SU-DHL-6 (cell line): ENCODE measurements at regions not wholly inside any gene's neighbourhood (a gene's known extent, or its start where the extent isn't known, plus 50 kb on each side); places are given as distances from the start of the nearest gene placed in this dataset.

Experiments used
- H2AFZ ChIP-seq: fragments of 200-600 bp; sonication (generic); 2 replicates; pipeline ENCODE4 v1.6.1; 2014; ENCODE audit warnings: low read depth, mild to moderate bottlenecking, moderate library complexity, mixed read lengths, antibody characterized with exemption, low read length; ENCODE audit not compliant: severe bottlenecking
- H3F3A ChIP-seq: fragments of 200-600 bp; shearing (Covaris generic); 2 replicates; pipeline ENCODE4 v1.6.0; 2016; ENCODE audit warnings: antibody characterized with exemption, mild to moderate bottlenecking; ENCODE audit not compliant: insufficient read depth
- H3K27ac ChIP-seq: fragments of 200-600 bp; sonication (generic); 2 replicates; pipeline ENCODE4 v1.5.1; 2016; ENCODE audit warnings: low read depth, mild to moderate bottlenecking, low read length, moderate library complexity, mixed read lengths
- H3K27me3 ChIP-seq: fragments of 200-600 bp; sonication (generic), shearing (Covaris generic); 2 replicates; pipeline ENCODE4 v1.6.0; 2014; ENCODE audit warnings: mild to moderate bottlenecking, low read length
- H3K36me3 ChIP-seq: fragments of 200-600 bp; sonication (generic); 2 replicates; pipeline ENCODE4 v1.6.1; 2014; ENCODE audit warnings: mild to moderate bottlenecking, low read length, mixed read lengths
- H3K4me2 ChIP-seq: fragments of 300-600, 200-600 bp; shearing (Covaris generic), sonication (generic); 2 replicates; pipeline ENCODE4 v1.6.0; 2014; ENCODE audit warnings: low read length, low read depth, mild to moderate bottlenecking; ENCODE audit not compliant: poor library complexity, severe bottlenecking
- H3K4me3 ChIP-seq: fragments of 200-600 bp; sonication (generic); 2 replicates; pipeline ENCODE4 v1.5.1; 2014; ENCODE audit warnings: antibody characterized with exemption, low read length, mild to moderate bottlenecking, mixed read lengths; ENCODE audit not compliant: insufficient read depth, poor library complexity, severe bottlenecking
- H3K79me2 ChIP-seq: fragments of 200-600 bp; sonication (generic); 2 replicates; pipeline ENCODE4 v1.6.1; 2014; ENCODE audit warnings: mild to moderate bottlenecking, low read length, moderate library complexity; ENCODE audit not compliant: insufficient read depth
- H3K9ac ChIP-seq: fragments of 200-600 bp; sonication (generic); 2 replicates; pipeline ENCODE4 v1.7.0; 2014; ENCODE audit warnings: mild to moderate bottlenecking, low read length
- H3K9me2 ChIP-seq: fragments of 200-600 bp; sonication (generic); replicated peaks from 2 replicates; pipeline ENCODE4 v1.6.1; 2014; ENCODE audit warnings: low read length; ENCODE audit not compliant: insufficient read depth
- H3K9me3 ChIP-seq: fragments of 200-600 bp; sonication (generic); 2 replicates; pipeline ENCODE4 v1.6.1; 2014; ENCODE audit warnings: low read length, mixed read lengths; ENCODE audit not compliant: insufficient read depth
- H4K20me1 ChIP-seq: fragments of 200-600 bp; sonication (generic); 2 replicates; pipeline ENCODE4 v1.6.1; 2014; ENCODE audit warnings: low read depth, mild to moderate bottlenecking, antibody characterized with exemption, low read length, moderate library complexity, mixed read lengths
- CTCF ChIP-seq: fragments of 200-600 bp; sonication (generic); IDR thresholded peaks from one replicate; pipeline ENCODE4 v1.5.1; 2017; ENCODE audit warnings: antibody characterized with exemption, mild to moderate bottlenecking, low read length, moderate library complexity; ENCODE audit not compliant: insufficient read depth, poor library complexity, severe bottlenecking
- EZH2phosphoT487 ChIP-seq: fragments of 200-600 bp; sonication (generic), shearing (Covaris generic); conservative IDR thresholded peaks from 2 replicates; pipeline ENCODE4 v1.6.1; 2018; ENCODE audit warnings: mild to moderate bottlenecking, antibody characterized with exemption, low read length, moderate library complexity, mixed read lengths

- Histone ChIP-seq H3K79me2 (no peaks in the 10 kb centered on the region), H3K9me3 (no peaks in the 10 kb centered on the region), H4K20me1 (no peaks in the 10 kb centered on the region), H3F3A (no peaks in the 10 kb centered on the region), H3K4me2 (no peak overlapping the region), H2AFZ (no peak overlapping the region), H3K36me3 (no peaks in the 10 kb centered on the region), H3K9me2 (no peaks in the 10 kb centered on the region), H3K9ac (no peak overlapping the region), H3K27ac (no peak overlapping the region), H3K4me3 (no peak overlapping the region), H3K27me3 (0 out of 2 replicates have a peak, but pooled peaks cover 2% of the 10 kb centered on the region)
- TF ChIP-seq EZH2phosphoT487 (no peak), CTCF (no peak)
Measured at GRCh38 chr9:106722051-106722753, 140.8 kb upstream of the ZNF462 start.

GRCh38 chr9:106723926-106724325, 139.0 kb upstream of the ZNF462 start:
- Histone ChIP-seq H3K79me2 (no peaks in the 10 kb centered on the region), H3K27me3 (no peaks in the 10 kb centered on the region), H3K4me3 (no peak overlapping the region), H3K4me2 (no peak overlapping the region), H3K9me3 (no peaks in the 10 kb centered on the region), H3F3A (no peaks in the 10 kb centered on the region), H3K9ac (no peak overlapping the region), H4K20me1 (no peaks in the 10 kb centered on the region), H3K27ac (no peak overlapping the region), H3K9me2 (no peaks in the 10 kb centered on the region), H3K36me3 (no peaks in the 10 kb centered on the region), H2AFZ (no peak overlapping the region)
- TF ChIP-seq EZH2phosphoT487 (no peak), CTCF (no peak)

- no peaks in the 10 kb centered on the region for H3K9me3 ChIP-seq
- H3K79me2 ChIP-seq: no peaks in the 10 kb centered on the region
- no peak overlapping the region for H3K4me2 ChIP-seq
- TF ChIP-seq EZH2phosphoT487 (no peak), CTCF (no peak)
- H3K36me3 ChIP-seq: no peaks in the 10 kb centered on the region
- no peaks in the 10 kb centered on the region for H3K9me2 ChIP-seq
- H4K20me1 ChIP-seq: no peaks in the 10 kb centered on the region
- H3K9ac ChIP-seq: no peak overlapping the region
- no peak overlapping the region for H3K4me3 ChIP-seq
- no peaks in the 10 kb centered on the region for H3K27me3 ChIP-seq
- no peak overlapping the region for H3K27ac ChIP-seq
- no peaks in the 10 kb centered on the region for H3F3A ChIP-seq
- H2AFZ ChIP-seq: no peak overlapping the region
Measured at GRCh38 chr9:106724566-106724965, 138.4 kb upstream of the ZNF462 start.
